Suprapubic skin (tissue), 4 donors: ENCODE measurements at regions not wholly inside any gene's neighbourhood (a gene's known extent, or its start where the extent isn't known, plus 50 kb on each side); places are given as distances from the start of the nearest gene placed in this dataset.

ENCODE experiments used
- DNase-seq, 2 donors: peaks; one replicate each; pipeline ENCODE4 v3.0.0-alpha.2; 2019; ENCODE audit warnings: low spot score in 2 of 2
- H3K27ac ChIP-seq: fragments of 200-600 bp; sonication (generic); one replicate; pipeline ENCODE4 v1.5.1; 2019
- H3K27me3 ChIP-seq: fragments of 200-600 bp; sonication (generic); one replicate; pipeline ENCODE4 v1.5.1; 2019
- H3K36me3 ChIP-seq: fragments of 200-600 bp; sonication (generic); one replicate; pipeline ENCODE4 v1.5.1; 2019
- H3K4me1 ChIP-seq: fragments of 200-600 bp; sonication (generic); one replicate; pipeline ENCODE4 v1.5.1; 2019
- H3K4me3 ChIP-seq: fragments of 200-600 bp; sonication (generic); one replicate; pipeline ENCODE4 v1.5.1; 2019; ENCODE audit warnings: mild to moderate bottlenecking
- H3K9me3 ChIP-seq: fragments of 200-600 bp; sonication (generic); one replicate; pipeline ENCODE4 v1.5.1; 2019
- CTCF ChIP-seq, 2 donors: fragments of 200-600 bp in 1 of 2; fragments of 450-650 bp in 1 of 2; sonication (generic) in 1 of 2; IDR thresholded peaks; one replicate each; pipeline ENCODE4 v1.5.1; 2016 to 2019; ENCODE audit warnings: antibody characterized with exemption in 2 of 2, mild to moderate bottlenecking in 1 of 2, moderate library complexity in 1 of 2
- EP300 ChIP-seq: sonication (generic); formaldehyde crosslinking; IDR thresholded peaks from one replicate; pipeline ENCODE4 v1.6.1; 2017; ENCODE audit warnings: antibody characterized with exemption
- POLR2A ChIP-seq, 2 donors: fragments of 450-650 bp; IDR thresholded peaks; one replicate each; pipeline ENCODE4 v1.6.1; 2017; ENCODE audit warnings: antibody characterized with exemption in 2 of 2, mild to moderate bottlenecking in 2 of 2, moderate library complexity in 2 of 2
- POLR2AphosphoS5 ChIP-seq, 3 donors: sonication (generic); formaldehyde crosslinking; IDR thresholded peaks; one replicate each; pipeline ENCODE4 v1.6.1; 2017; ENCODE audit warnings: antibody characterized with exemption in 3 of 3
- WGBS: methylation state at CpG from one replicate; pipeline ENCODE4 v1.1.5; 2018; 5-methylcytosine and 5-hydroxymethylcytosine counted together

- Histone ChIP-seq H3K27ac (no peak overlapping the region), H3K9me3 (no peaks in the 10 kb centered on the region), H3K36me3 (no peaks in the 10 kb centered on the region), H3K27me3 (no peaks in the 10 kb centered on the region), H3K4me3 (no peak overlapping the region), H3K4me1 (no peaks in the 10 kb centered on the region)
- no peak for DNase-seq
- 78% methylated on average over 5 of the region's 5 CpGs for WGBS
- no peak for TF ChIP-seq EP300
- TF ChIP-seq CTCF (IDR thresholded peaks at IDR 0.05) = no peak
- no peak for TF ChIP-seq POLR2AphosphoS5 (IDR thresholded peaks at IDR 0.05)
- no peak for TF ChIP-seq POLR2A (IDR thresholded peaks at IDR 0.05)
These were observed 91.3 kb upstream of the HEY2 start for GRCh38 chr6:125658136-125658535.

- H3K4me1 ChIP-seq = no peaks in the 10 kb centered on the region
- H3K27ac ChIP-seq = no peak overlapping the region
- H3K9me3 ChIP-seq = no peaks in the 10 kb centered on the region
- WGBS = 67% methylated on average over 4 of the region's 4 CpGs
- H3K27me3 ChIP-seq = no peaks in the 10 kb centered on the region
- no peak overlapping the region for H3K4me3 ChIP-seq
- H3K36me3 ChIP-seq = no peaks in the 10 kb centered on the region
- TF ChIP-seq POLR2AphosphoS5 (IDR thresholded peaks at IDR 0.05) = no peak
- no peak for TF ChIP-seq EP300
- no peak for TF ChIP-seq CTCF (IDR thresholded peaks at IDR 0.05)
- TF ChIP-seq POLR2A (IDR thresholded peaks at IDR 0.05) = no peak
- DNase-seq = no peak
These were observed 90.5 kb upstream of the HEY2 start for GRCh38 chr6:125658759-125659431.

- no peaks in the 10 kb centered on the region for H3K36me3 ChIP-seq
- H3K9me3 ChIP-seq = no peaks in the 10 kb centered on the region
- WGBS = 100% methylated on average over 1 of the region's 1 CpG
- H3K27ac ChIP-seq = no peak overlapping the region
- DNase-seq = no peak
- TF ChIP-seq EP300 (no peak), CTCF (IDR thresholded peaks at IDR 0.05) (no peak), POLR2AphosphoS5 (IDR thresholded peaks at IDR 0.05) (no peak), POLR2A (IDR thresholded peaks at IDR 0.05) (no peak)
- no peaks in the 10 kb centered on the region for H3K4me1 ChIP-seq
- H3K27me3 ChIP-seq = no peaks in the 10 kb centered on the region
- H3K4me3 ChIP-seq = no peak overlapping the region
These were observed 89.5 kb upstream of the HEY2 start for GRCh38 chr6:125659887-125660286.

- Histone ChIP-seq H3K36me3 (no peaks in the 10 kb centered on the region), H3K27me3 (no peaks in the 10 kb centered on the region), H3K27ac (no peak overlapping the region), H3K4me1 (no peaks in the 10 kb centered on the region), H3K4me3 (no peak overlapping the region), H3K9me3 (no peaks in the 10 kb centered on the region)
- WGBS = 70% methylated on average over 4 of the region's 4 CpGs
- no peak for DNase-seq
- TF ChIP-seq POLR2AphosphoS5 (IDR thresholded peaks at IDR 0.05) = no peak
- TF ChIP-seq CTCF (IDR thresholded peaks at IDR 0.05) = no peak
- TF ChIP-seq POLR2A (IDR thresholded peaks at IDR 0.05) = no peak
- TF ChIP-seq EP300 = no peak
These were observed 87.1 kb upstream of the HEY2 start for GRCh38 chr6:125662296-125662695.

- H3K4me3 ChIP-seq = no peak overlapping the region
- H3K36me3 ChIP-seq = no peaks in the 10 kb centered on the region
- H3K27ac ChIP-seq = no peak overlapping the region
- 59% methylated on average over 5 of the region's 5 CpGs for WGBS
- no peaks in the 10 kb centered on the region for H3K27me3 ChIP-seq
- no peaks in the 10 kb centered on the region for H3K4me1 ChIP-seq
- H3K9me3 ChIP-seq = no peaks in the 10 kb centered on the region
- no peak for DNase-seq
- TF ChIP-seq CTCF (IDR thresholded peaks at IDR 0.05) (no peak), POLR2A (IDR thresholded peaks at IDR 0.05) (no peak), EP300 (no peak), POLR2AphosphoS5 (IDR thresholded peaks at IDR 0.05) (no peak)
These were observed 84.1 kb upstream of the HEY2 start for GRCh38 chr6:125665295-125665814.
